Gastroesophageal sphincter (tissue), 4 donors: ENCODE measurements at regions not wholly inside any gene's neighbourhood (a gene's known extent, or its start where the extent isn't known, plus 50 kb on each side); places are given as distances from the start of the nearest gene placed in this dataset.

Source experiments
- ATAC-seq: fragments of 150-250 bp; one replicate; pipeline ENCODE4 v1.9.1; 2016; ENCODE audit warnings: mild to moderate bottlenecking, moderate library complexity
- H3K27ac ChIP-seq, 4 donors: fragments of 200-600 bp; sonication (generic) in 3 of 4; 1 replicate in 3 of 4; 2 replicates in 1 of 4; pipeline ENCODE4 v1.5.1; 2016 to 2019
- H3K27me3 ChIP-seq: fragments of 200-600 bp; sonication (generic); one replicate; pipeline ENCODE4 v1.5.1; 2019
- H3K36me3 ChIP-seq, 2 donors: fragments of 200-600 bp; sonication (generic); one replicate each; pipeline ENCODE4 v1.5.1; 2019; ENCODE audit warnings: control low read depth in 1 of 2
- H3K4me1 ChIP-seq, 3 donors: fragments of 200-600 bp; sonication (generic); 1 replicate in 2 of 3; 2 replicates in 1 of 3; pipeline ENCODE4 v1.5.1; 2016 to 2019; ENCODE audit warnings: control low read depth in 2 of 3
- H3K4me3 ChIP-seq, 2 donors: fragments of 200-600 bp; sonication (generic); one replicate each; pipeline ENCODE4 v1.5.1; 2019; ENCODE audit warnings: mild to moderate bottlenecking in 1 of 2, moderate library complexity in 1 of 2
- H3K9me3 ChIP-seq, 3 donors: fragments of 200-600 bp; sonication (generic); one replicate each; pipeline ENCODE4 v1.5.1; 2017 to 2019; ENCODE audit warnings: control low read depth in 2 of 3
- EP300 ChIP-seq: sonication (generic); formaldehyde crosslinking; IDR thresholded peaks from one replicate; pipeline ENCODE4 v1.6.1; 2017; ENCODE audit warnings: antibody characterized with exemption, mild to moderate bottlenecking
- POLR2A ChIP-seq, 2 donors: fragments of 450-650 bp; IDR thresholded peaks; one replicate each; pipeline ENCODE4 v1.6.1; 2017; ENCODE audit warnings: antibody characterized with exemption in 2 of 2, mild to moderate bottlenecking in 2 of 2, moderate library complexity in 1 of 2
- POLR2AphosphoS5 ChIP-seq: sonication (generic); formaldehyde crosslinking; IDR thresholded peaks from one replicate; pipeline ENCODE4 v1.6.1; 2017; ENCODE audit warnings: antibody characterized with exemption
- WGBS, 2 donors: methylation state at CpG; one replicate each; pipeline ENCODE4 v1.1.5; 2018; ENCODE audit warnings: low coverage in 1 of 2; 5-methylcytosine and 5-hydroxymethylcytosine counted together
- TF ChIP-seq, protein P1 (sequence below), 4 experiments: fragments of 200-600 bp in 2 of 4; fragments of 450-650 bp in 2 of 4; sonication (generic) in 1 of 4; IDR thresholded peaks; one replicate each; pipeline ENCODE4 v1.5.1; 2017 to 2019; ENCODE audit warnings: antibody characterized with exemption in 4 of 4, mild to moderate bottlenecking in 2 of 4, moderate library complexity in 2 of 4

DNA sequence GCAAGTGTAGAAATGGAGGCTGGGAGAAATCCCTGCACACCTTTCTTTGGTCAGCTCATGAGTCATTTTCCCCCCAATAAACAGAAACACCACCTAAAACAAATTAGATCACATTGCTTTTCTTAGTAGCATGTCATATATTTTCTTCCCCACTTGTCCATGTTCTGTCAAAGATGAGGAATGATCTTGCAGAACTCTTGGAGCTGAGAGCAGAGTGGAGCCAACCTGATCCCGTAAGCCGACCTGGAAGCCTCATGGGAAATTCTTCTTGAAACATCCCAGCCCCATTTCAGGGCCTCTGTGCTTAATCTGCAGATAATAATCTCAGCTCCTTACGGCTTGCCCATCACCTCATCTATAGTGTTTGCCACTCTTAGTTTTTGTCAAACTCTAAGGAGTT lies 284.6 kb upstream of the ELAC2 start:
- TF ChIP-seq, protein P1, sequence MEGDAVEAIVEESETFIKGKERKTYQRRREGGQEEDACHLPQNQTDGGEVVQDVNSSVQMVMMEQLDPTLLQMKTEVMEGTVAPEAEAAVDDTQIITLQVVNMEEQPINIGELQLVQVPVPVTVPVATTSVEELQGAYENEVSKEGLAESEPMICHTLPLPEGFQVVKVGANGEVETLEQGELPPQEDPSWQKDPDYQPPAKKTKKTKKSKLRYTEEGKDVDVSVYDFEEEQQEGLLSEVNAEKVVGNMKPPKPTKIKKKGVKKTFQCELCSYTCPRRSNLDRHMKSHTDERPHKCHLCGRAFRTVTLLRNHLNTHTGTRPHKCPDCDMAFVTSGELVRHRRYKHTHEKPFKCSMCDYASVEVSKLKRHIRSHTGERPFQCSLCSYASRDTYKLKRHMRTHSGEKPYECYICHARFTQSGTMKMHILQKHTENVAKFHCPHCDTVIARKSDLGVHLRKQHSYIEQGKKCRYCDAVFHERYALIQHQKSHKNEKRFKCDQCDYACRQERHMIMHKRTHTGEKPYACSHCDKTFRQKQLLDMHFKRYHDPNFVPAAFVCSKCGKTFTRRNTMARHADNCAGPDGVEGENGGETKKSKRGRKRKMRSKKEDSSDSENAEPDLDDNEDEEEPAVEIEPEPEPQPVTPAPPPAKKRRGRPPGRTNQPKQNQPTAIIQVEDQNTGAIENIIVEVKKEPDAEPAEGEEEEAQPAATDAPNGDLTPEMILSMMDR (IDR thresholded peaks at IDR 0.05): no peak
- TF ChIP-seq POLR2AphosphoS5 (no peak), POLR2A (IDR thresholded peaks at IDR 0.05) (no peak), EP300 (no peak)
- H3K9me3 ChIP-seq: no peaks in the 10 kb centered on the region
- no peaks in the 10 kb centered on the region for H3K36me3 ChIP-seq
- no peak overlapping the region for H3K4me3 ChIP-seq
- peaks cover 7% of the 10 kb centered on the region for H3K27me3 ChIP-seq
- no peak overlapping the region for H3K27ac ChIP-seq
- H3K4me1 ChIP-seq: no peaks in the 10 kb centered on the region
- no peak for ATAC-seq
- WGBS, 2 donors: 65 to 69% methylated on average over 3 of the region's 3 CpGs

DNA sequence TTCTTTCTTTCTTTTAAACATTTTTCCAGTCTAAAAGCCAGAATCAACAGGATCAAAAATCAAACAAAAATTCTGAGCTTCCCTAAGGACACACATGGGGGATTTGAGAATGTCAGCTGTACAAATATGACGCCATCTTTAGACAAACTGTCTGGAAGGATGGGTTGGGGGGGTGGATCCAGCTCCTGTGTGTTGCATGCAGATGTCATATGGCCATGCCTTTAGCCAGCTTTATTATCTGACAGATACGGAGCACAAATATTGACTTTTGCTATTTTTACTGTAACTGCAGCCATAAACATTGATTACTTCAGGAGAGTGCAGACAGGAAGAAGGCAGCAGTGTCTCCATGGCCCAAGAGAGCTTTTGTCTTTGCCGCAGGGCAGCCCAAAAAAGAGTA lies 279.4 kb upstream of the ELAC2 start:
- no peak for ATAC-seq
- no peaks in the 10 kb centered on the region for H3K9me3 ChIP-seq

DNA sequence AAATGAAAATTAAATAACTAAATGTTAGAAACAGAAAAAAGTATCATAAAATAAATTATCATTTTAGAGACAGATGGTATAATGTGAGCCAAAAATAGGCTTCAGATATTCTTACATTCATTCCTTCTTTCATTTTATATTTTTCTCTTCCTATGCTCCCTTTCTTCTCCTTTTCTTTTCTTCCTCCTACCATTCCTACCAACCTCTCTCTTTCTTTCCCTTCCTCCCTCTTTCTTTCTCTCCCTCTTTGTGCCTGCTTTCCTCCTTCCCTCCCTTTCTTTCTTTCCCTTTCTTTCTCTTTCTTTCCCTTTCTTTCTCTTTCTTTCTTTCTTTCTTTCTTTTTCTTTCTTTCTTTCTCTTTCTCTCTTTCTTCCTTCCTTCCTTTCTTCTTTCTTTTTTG lies 275.6 kb upstream of the ELAC2 start:
- Histone ChIP-seq H3K9me3 (no peaks in the 10 kb centered on the region), H3K36me3 (no peaks in the 10 kb centered on the region), H3K4me3 (no peak overlapping the region), H3K27me3 (no peaks in the 10 kb centered on the region), H3K27ac (no peak overlapping the region), H3K4me1 (no peaks in the 10 kb centered on the region)
- no peak for ATAC-seq
- TF ChIP-seq EP300: no peak

More for the DNA sequence above, 279.4 kb upstream of the ELAC2 start:
- H3K4me1 ChIP-seq: no peaks in the 10 kb centered on the region
- TF ChIP-seq EP300: no peak
- TF ChIP-seq POLR2AphosphoS5: no peak
- TF ChIP-seq, protein P1 (IDR thresholded peaks at IDR 0.05): no peak
- no peak for TF ChIP-seq POLR2A (IDR thresholded peaks at IDR 0.05)
- no peak overlapping the region for H3K27ac ChIP-seq
- H3K27me3 ChIP-seq: no peaks in the 10 kb centered on the region
- H3K36me3 ChIP-seq: no peaks in the 10 kb centered on the region
- no peak overlapping the region for H3K4me3 ChIP-seq
- 73% methylated on average over 3 of the region's 3 CpGs; no CpG with 5 or more reads in 1 of the 2 donors for WGBS, 2 donors

DNA sequence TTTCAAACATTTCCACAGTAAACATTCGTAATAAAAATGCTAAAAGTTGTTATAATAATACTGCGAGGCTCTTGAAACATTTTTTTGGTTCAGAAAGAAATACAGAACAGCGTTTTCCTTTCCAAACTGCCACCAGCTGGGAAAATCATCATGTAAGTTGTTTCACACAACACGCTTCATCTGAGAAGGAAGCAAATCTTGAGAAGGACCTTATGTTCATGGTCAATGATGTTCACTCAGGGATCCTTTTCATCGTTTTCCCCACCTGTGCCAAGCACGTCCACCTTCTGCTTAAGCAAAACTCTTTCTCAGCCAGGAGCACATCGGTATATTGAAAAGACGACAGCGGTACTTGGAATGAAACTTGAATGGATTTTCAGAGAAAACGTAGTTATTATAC lies 274.5 kb upstream of the ELAC2 start:
- no peak overlapping the region for H3K4me3 ChIP-seq
- no peaks in the 10 kb centered on the region for H3K36me3 ChIP-seq
- no peak for TF ChIP-seq POLR2AphosphoS5
- TF ChIP-seq EP300: no peak
- no peak for TF ChIP-seq POLR2A (IDR thresholded peaks at IDR 0.05)
- TF ChIP-seq, protein P1 (IDR thresholded peaks at IDR 0.05): no peak
- H3K27me3 ChIP-seq: no peaks in the 10 kb centered on the region
- 48 to 55% methylated on average over 8 to 10 of the region's 10 CpGs for WGBS, 2 donors
- H3K4me1 ChIP-seq: no peaks in the 10 kb centered on the region
- no peaks in the 10 kb centered on the region for H3K9me3 ChIP-seq
- no peak overlapping the region for H3K27ac ChIP-seq
- no peak for ATAC-seq

DNA sequence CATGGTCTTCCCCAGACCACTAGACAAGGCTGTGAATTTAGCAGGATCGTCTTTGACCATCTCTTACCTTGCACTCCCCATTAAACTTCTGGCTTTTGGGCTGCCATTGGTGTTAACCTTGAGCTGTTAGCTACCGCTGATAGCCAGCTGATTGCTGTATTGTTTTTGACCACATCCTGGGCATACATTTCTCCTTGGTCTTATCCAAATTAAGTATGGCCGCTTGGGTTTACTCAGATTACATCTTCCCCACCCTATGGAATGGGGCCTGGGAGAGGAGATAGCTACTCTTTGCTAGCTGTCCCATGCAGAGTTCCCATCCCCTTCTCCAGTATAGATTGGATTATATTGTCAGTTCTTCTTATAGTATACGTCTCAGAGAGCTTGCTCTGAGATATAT lies 270.4 kb upstream of the ELAC2 start:
- H3K9me3 ChIP-seq: no peaks in the 10 kb centered on the region
- no peak overlapping the region for H3K4me3 ChIP-seq
- H3K4me1 ChIP-seq: no peaks in the 10 kb centered on the region
- ATAC-seq: no peak
- no peaks in the 10 kb centered on the region for H3K27me3 ChIP-seq
- H3K27ac ChIP-seq: no peak overlapping the region
- 85 to 87% methylated on average over 3 to 4 of the region's 4 CpGs for WGBS, 2 donors
- no peak for TF ChIP-seq EP300
- TF ChIP-seq, protein P1 (IDR thresholded peaks at IDR 0.05): no peak
- no peak for TF ChIP-seq POLR2A (IDR thresholded peaks at IDR 0.05)
- no peak for TF ChIP-seq POLR2AphosphoS5
- no peaks in the 10 kb centered on the region for H3K36me3 ChIP-seq

DNA sequence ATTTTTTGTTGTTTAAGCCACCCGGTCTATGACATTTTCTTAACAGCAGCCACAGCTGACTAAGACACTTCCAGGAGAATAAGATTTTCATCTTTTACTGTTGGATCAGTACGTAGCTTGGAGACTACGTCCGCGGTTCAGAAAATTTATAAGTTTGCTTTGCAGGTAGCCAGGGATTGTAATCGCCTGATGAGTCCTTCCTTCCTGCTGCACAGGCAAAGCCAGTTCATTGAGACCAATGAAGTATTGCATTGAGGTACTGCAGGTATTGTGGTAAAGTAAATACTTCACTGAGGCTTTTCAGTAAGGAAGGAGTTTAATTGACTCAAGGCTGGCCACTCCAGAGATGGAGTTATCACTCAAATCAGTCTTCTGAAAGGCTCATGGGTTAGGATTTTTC lies 269.4 kb upstream of the ELAC2 start:
- WGBS, 2 donors: 85 to 94% methylated on average over 6 of the region's 6 CpGs
- TF ChIP-seq POLR2A (IDR thresholded peaks at IDR 0.05): no peak
- TF ChIP-seq EP300: no peak
- no peak for TF ChIP-seq POLR2AphosphoS5
- TF ChIP-seq, protein P1 (IDR thresholded peaks at IDR 0.05): no peak
- H3K27me3 ChIP-seq: no peaks in the 10 kb centered on the region
- ATAC-seq: no peak
- no peak overlapping the region for H3K27ac ChIP-seq
- no peak overlapping the region for H3K4me3 ChIP-seq
- no peaks in the 10 kb centered on the region for H3K4me1 ChIP-seq
- H3K9me3 ChIP-seq: no peaks in the 10 kb centered on the region
- no peaks in the 10 kb centered on the region for H3K36me3 ChIP-seq
